ENCODE measurements at regions not wholly inside any gene's neighbourhood (a gene's known extent, or its start where the extent isn't known, plus 50 kb on each side); places are given as distances from the start of the nearest gene placed in this dataset.

GRCh38 chr3:87147562-87147961 is 79.5 kb upstream of the CHMP2B start:
- Histone ChIP-seq H3K9ac (ENCODE audit: low read length) (no peak overlapping the region), H3K36me3 (ENCODE audit: insufficient read depth, low read length) (no peaks in the 10 kb centered on the region), H3K9me3 (ENCODE audit: low read length) (no peaks in the 10 kb centered on the region), H3K4me2 (ENCODE audit: low read length) (no peak overlapping the region), H3K9me2 (ENCODE audit: insufficient read depth, low read length) (no peaks in the 10 kb centered on the region), H3K79me2 (replicated peaks; ENCODE audit: insufficient read depth, low read length) (no peaks in the 10 kb centered on the region), H3F3A (ENCODE audit: insufficient read depth, low read length, poor library complexity, severe bottlenecking) (no peaks in the 10 kb centered on the region), H3K27ac (ENCODE audit: low read length) (no peak overlapping the region), H4K20me1 (ENCODE audit: insufficient read depth) (no peaks in the 10 kb centered on the region), H2AFZ (ENCODE audit: low read depth, low read length) (no peak overlapping the region), H3K27me3 (ENCODE audit: insufficient read depth, low read depth, low read length) (no peaks in the 10 kb centered on the region), H3K4me3 (ENCODE audit: low read length) (no peak overlapping the region)
- TF ChIP-seq EP300 (conservative IDR thresholded peaks at IDR 0.05; ENCODE audit: poor library complexity, severe bottlenecking): no peak

GRCh38 chr3:87145553-87145952 is 81.6 kb upstream of the CHMP2B start:
- H3F3A ChIP-seq (ENCODE audit: insufficient read depth, low read length, poor library complexity, severe bottlenecking): no peaks in the 10 kb centered on the region

More at GRCh38 chr3:87145553-87145952, 81.6 kb upstream of the CHMP2B start:
- TF ChIP-seq TAF1 (IDR thresholded peaks at IDR 0.05; ENCODE audit: low read depth) (no peak), CTCF (IDR thresholded peaks at IDR 0.05; ENCODE audit: poor library complexity, severe bottlenecking) (no peak), SMC3 (conservative IDR thresholded peaks at IDR 0.05; ENCODE audit: poor library complexity) (no peak), EP300 (conservative IDR thresholded peaks at IDR 0.05; ENCODE audit: poor library complexity, severe bottlenecking) (no peak), EZH2 (IDR thresholded peaks at IDR 0.05; ENCODE audit: borderline replicate concordance, insufficient read depth, low read length, poor library complexity, severe bottlenecking) (no peak), POLR2AphosphoS5 (IDR thresholded peaks at IDR 0.05) (no peak), MXI1 (conservative IDR thresholded peaks at IDR 0.05; ENCODE audit: poor library complexity, severe bottlenecking) (no peak), RAD21 (conservative IDR thresholded peaks at IDR 0.05) (no peak)
- TF ChIP-seq, protein P1, sequence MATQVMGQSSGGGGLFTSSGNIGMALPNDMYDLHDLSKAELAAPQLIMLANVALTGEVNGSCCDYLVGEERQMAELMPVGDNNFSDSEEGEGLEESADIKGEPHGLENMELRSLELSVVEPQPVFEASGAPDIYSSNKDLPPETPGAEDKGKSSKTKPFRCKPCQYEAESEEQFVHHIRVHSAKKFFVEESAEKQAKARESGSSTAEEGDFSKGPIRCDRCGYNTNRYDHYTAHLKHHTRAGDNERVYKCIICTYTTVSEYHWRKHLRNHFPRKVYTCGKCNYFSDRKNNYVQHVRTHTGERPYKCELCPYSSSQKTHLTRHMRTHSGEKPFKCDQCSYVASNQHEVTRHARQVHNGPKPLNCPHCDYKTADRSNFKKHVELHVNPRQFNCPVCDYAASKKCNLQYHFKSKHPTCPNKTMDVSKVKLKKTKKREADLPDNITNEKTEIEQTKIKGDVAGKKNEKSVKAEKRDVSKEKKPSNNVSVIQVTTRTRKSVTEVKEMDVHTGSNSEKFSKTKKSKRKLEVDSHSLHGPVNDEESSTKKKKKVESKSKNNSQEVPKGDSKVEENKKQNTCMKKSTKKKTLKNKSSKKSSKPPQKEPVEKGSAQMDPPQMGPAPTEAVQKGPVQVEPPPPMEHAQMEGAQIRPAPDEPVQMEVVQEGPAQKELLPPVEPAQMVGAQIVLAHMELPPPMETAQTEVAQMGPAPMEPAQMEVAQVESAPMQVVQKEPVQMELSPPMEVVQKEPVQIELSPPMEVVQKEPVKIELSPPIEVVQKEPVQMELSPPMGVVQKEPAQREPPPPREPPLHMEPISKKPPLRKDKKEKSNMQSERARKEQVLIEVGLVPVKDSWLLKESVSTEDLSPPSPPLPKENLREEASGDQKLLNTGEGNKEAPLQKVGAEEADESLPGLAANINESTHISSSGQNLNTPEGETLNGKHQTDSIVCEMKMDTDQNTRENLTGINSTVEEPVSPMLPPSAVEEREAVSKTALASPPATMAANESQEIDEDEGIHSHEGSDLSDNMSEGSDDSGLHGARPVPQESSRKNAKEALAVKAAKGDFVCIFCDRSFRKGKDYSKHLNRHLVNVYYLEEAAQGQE (IDR thresholded peaks at IDR 0.05; ENCODE audit: borderline replicate concordance): no peak
- Histone ChIP-seq H3K4me2 (ENCODE audit: low read length) (no peak overlapping the region), H3K9me3 (ENCODE audit: low read length) (no peaks in the 10 kb centered on the region), H3K36me3 (ENCODE audit: insufficient read depth, low read length) (no peaks in the 10 kb centered on the region), H3K9me2 (ENCODE audit: insufficient read depth, low read length) (no peaks in the 10 kb centered on the region), H3K27me3 (ENCODE audit: insufficient read depth, low read depth, low read length) (no peaks in the 10 kb centered on the region), H3K27ac (ENCODE audit: low read length) (no peak overlapping the region), H2AFZ (ENCODE audit: low read depth, low read length) (no peak overlapping the region), H3K4me3 (ENCODE audit: low read length) (no peak overlapping the region), H3K9ac (ENCODE audit: low read length) (no peak overlapping the region), H4K20me1 (ENCODE audit: insufficient read depth) (no peaks in the 10 kb centered on the region), H3K79me2 (replicated peaks; ENCODE audit: insufficient read depth, low read length) (no peaks in the 10 kb centered on the region)

Measured in neural cell (in vitro differentiated cells).